Vagina (tissue), 2 donors: ENCODE measurements at regions not wholly inside any gene's neighbourhood (a gene's known extent, or its start where the extent isn't known, plus 50 kb on each side); places are given as distances from the start of the nearest gene placed in this dataset.

Source experiments
- CTCF ChIP-seq, 3 experiments: fragments of 450-650 bp in 2 of 3; fragments of 200-600 bp in 1 of 3; sonication (generic) in 1 of 3; IDR thresholded peaks; one replicate each; pipeline ENCODE4 v1.5.1; 2017 to 2019; ENCODE audit warnings: antibody characterized with exemption in 3 of 3, mild to moderate bottlenecking in 2 of 3, moderate library complexity in 2 of 3
- POLR2A ChIP-seq, 2 donors: fragments of 450-650 bp; IDR thresholded peaks; one replicate each; pipeline ENCODE4 v1.6.1; 2017; ENCODE audit warnings: antibody characterized with exemption in 2 of 2, mild to moderate bottlenecking in 2 of 2, moderate library complexity in 2 of 2

- TF ChIP-seq CTCF (IDR thresholded peaks at IDR 0.05) (no peak), POLR2A (IDR thresholded peaks at IDR 0.05) (no peak)
Observed at GRCh38 chr10:78491812-78492211, 458.1 kb downstream of the RPS24 start.
